PC-9 (cell line): ENCODE measurements at regions not wholly inside any gene's neighbourhood (a gene's known extent, or its start where the extent isn't known, plus 50 kb on each side); places are given as distances from the start of the nearest gene placed in this dataset.

Experiments used
- BruUV-seq: library from RNA; stranded (reverse); fragments of 400-500 nt; replicated peaks from 2 replicates; lab custom pipeline; 2021; lab: Mats Ljungman, UMichigan
- CTCF ChIA-PET: fragments of 300-600 bp; sonication (Branson Sonifier 250); formaldehyde crosslinking; loops from one replicate; lab custom pipeline; 2022; ENCODE audit warnings: antibody characterized with exemption; lab: Charles Lee
- POLR2A ChIA-PET: fragments of 300-600 bp; sonication (Branson Sonifier 250); formaldehyde crosslinking; loops from one replicate; lab custom pipeline; 2022; ENCODE audit warnings: antibody characterized with exemption; ENCODE audit not compliant: unreplicated experiment; lab: Charles Lee
- DNase-seq, 2 experiments: peaks; one replicate each; pipeline versions ENCODE4 v3.0.0 to v3.0.0-alpha.2; 2015 to 2022; ENCODE audit warnings: mixed read lengths in 1 of 2
- H2AFZ ChIP-seq: fragments of 200-600 bp; sonication (generic); 2 replicates; pipeline ENCODE4 v1.8.1; 2017; ENCODE audit warnings: antibody characterized with exemption
- H3F3A ChIP-seq: fragments of 200-600 bp; sonication (generic); 2 replicates; pipeline ENCODE4 v1.8.1; 2017; ENCODE audit warnings: antibody characterized with exemption, mild to moderate bottlenecking, low read depth; ENCODE audit not compliant: insufficient read depth
- H3K27ac ChIP-seq: fragments of 200-600 bp; sonication (generic); 2 replicates; pipeline ENCODE4 v1.6.1; 2016; ENCODE audit warnings: mixed run types
- H3K27me3 ChIP-seq: fragments of 200-600 bp; sonication (generic); 2 replicates; pipeline ENCODE4 v1.6.1; 2016; ENCODE audit warnings: low read depth, mixed run types; ENCODE audit not compliant: insufficient read depth
- H3K36me3 ChIP-seq: fragments of 200-600 bp; sonication (generic); 2 replicates; pipeline ENCODE4 v1.6.1; 2016; ENCODE audit warnings: low read depth, mixed run types
- H3K4me1 ChIP-seq: fragments of 200-600 bp; sonication (generic); replicated peaks from 2 replicates; pipeline ENCODE4 v1.6.1; 2016; ENCODE audit warnings: mixed run types; ENCODE audit not compliant: insufficient read depth
- H3K4me2 ChIP-seq: fragments of 200-600 bp; sonication (generic); 2 replicates; pipeline ENCODE4 v1.6.1; 2017; ENCODE audit warnings: mixed run types
- H3K4me3 ChIP-seq: fragments of 200-600 bp; sonication (generic); 2 replicates; pipeline ENCODE4 v1.6.1; 2016; ENCODE audit warnings: mixed run types
- H3K79me2 ChIP-seq: fragments of 200-600 bp; sonication (generic); 2 replicates; pipeline ENCODE4 v1.6.1; 2017; ENCODE audit warnings: low read depth, mixed run types
- H3K9me2 ChIP-seq: fragments of 200-600 bp; sonication (generic); 2 replicates; pipeline ENCODE4 v1.8.1; 2017; ENCODE audit warnings: mild to moderate bottlenecking; ENCODE audit not compliant: insufficient read depth
- H3K9me3 ChIP-seq: fragments of 200-600 bp; sonication (generic); 2 replicates; pipeline ENCODE4 v1.8.1; 2016; ENCODE audit warnings: low read depth; ENCODE audit not compliant: insufficient read depth
- H4K20me1 ChIP-seq: fragments of 200-600 bp; sonication (generic); 2 replicates; pipeline ENCODE4 v1.8.1; 2017; ENCODE audit not compliant: insufficient read depth
- CTCF ChIP-seq: fragments of 200-600 bp; sonication (generic); conservative IDR thresholded peaks from 2 replicates; pipeline ENCODE4 v1.6.1; 2017; ENCODE audit warnings: mixed run types, antibody characterized with exemption, mild to moderate bottlenecking, moderate library complexity
- EZH2 ChIP-seq: fragments of 200-600 bp; sonication (generic); IDR thresholded peaks from 2 replicates; pipeline ENCODE4 v1.8.0; 2017; ENCODE audit warnings: antibody characterized with exemption, low read depth
- intact Hi-C: fragments of 100-400 bp; cut with micrococcal nuclease; formaldehyde crosslinking; loops from one replicate; pipeline ENCODE4 v1.10.0; 2022; ENCODE audit not compliant: unreplicated experiment

GRCh38 chr13:69280399-69280798 is 827.2 kb upstream of the ATXN8OS start:
- ChIA-PET POLR2A (no interaction called here), CTCF (no interaction called here)
- Histone ChIP-seq H3K27ac (no peak overlapping the region), H3K27me3 (no peaks in the 10 kb centered on the region), H3F3A (no peaks in the 10 kb centered on the region), H3K9me3 (no peaks in the 10 kb centered on the region), H4K20me1 (no peaks in the 10 kb centered on the region), H3K4me3 (no peak overlapping the region), H3K9me2 (no peaks in the 10 kb centered on the region), H2AFZ (no peak overlapping the region), H3K4me2 (no peak overlapping the region), H3K4me1 (no peaks in the 10 kb centered on the region), H3K36me3 (no peaks in the 10 kb centered on the region), H3K79me2 (no peaks in the 10 kb centered on the region)
- no peak for DNase-seq
- BruUV-seq = no TSS peak
- intact Hi-C loops = no loop called here
- TF ChIP-seq CTCF (no peak), EZH2 (no peak)

GRCh38 chr13:69279213-69279612 is 828.4 kb upstream of the ATXN8OS start:
- Histone ChIP-seq H3K4me1 (no peaks in the 10 kb centered on the region), H3K9me3 (no peaks in the 10 kb centered on the region), H3K4me3 (no peak overlapping the region), H3K27ac (no peak overlapping the region), H3K4me2 (no peak overlapping the region), H3K36me3 (no peaks in the 10 kb centered on the region), H3F3A (no peaks in the 10 kb centered on the region), H3K9me2 (no peaks in the 10 kb centered on the region), H2AFZ (no peak overlapping the region), H4K20me1 (no peaks in the 10 kb centered on the region), H3K79me2 (no peaks in the 10 kb centered on the region), H3K27me3 (no peaks in the 10 kb centered on the region)
- POLR2A ChIA-PET = no interaction called here
- DNase-seq = no peak
- CTCF ChIA-PET = no interaction called here
- intact Hi-C loops = no loop called here
- no TSS peak for BruUV-seq
- no peak for TF ChIP-seq CTCF
- no peak for TF ChIP-seq EZH2

GRCh38 chr13:69274231-69274630 is 833.4 kb upstream of the ATXN8OS start:
- H3K4me2 ChIP-seq = no peak overlapping the region
- CTCF ChIA-PET = no interaction called here

More at GRCh38 chr13:69274231-69274630, 833.4 kb upstream of the ATXN8OS start:
- POLR2A ChIA-PET = no interaction called here
- Histone ChIP-seq H3K4me3 (no peak overlapping the region), H4K20me1 (no peaks in the 10 kb centered on the region), H3K4me1 (no peaks in the 10 kb centered on the region), H3K9me2 (0 out of 2 replicates have a peak, but pooled peaks cover 5% of the 10 kb centered on the region), H3K79me2 (no peaks in the 10 kb centered on the region), H3K27ac (no peak overlapping the region), H3F3A (no peaks in the 10 kb centered on the region), H3K36me3 (no peaks in the 10 kb centered on the region), H2AFZ (no peak overlapping the region), H3K9me3 (no peaks in the 10 kb centered on the region), H3K27me3 (no peaks in the 10 kb centered on the region)
- TF ChIP-seq CTCF = no peak
- TF ChIP-seq EZH2 = no peak
- no TSS peak for BruUV-seq
- intact Hi-C loops = no loop called here
- DNase-seq = no peak
